HFFc6 (cell line): ENCODE measurements at regions not wholly inside any gene's neighbourhood (a gene's known extent, or its start where the extent isn't known, plus 50 kb on each side); places are given as distances from the start of the nearest gene placed in this dataset.
"Not testable (repeated sequence)": the region's sequence is repeated elsewhere in the genome, so short reads cannot be mapped to it uniquely, and the experiment has no call there.

ENCODE experiments used
- DNase-seq: peaks from one replicate; pipeline ENCODE4 v3.0.0-alpha.2; 2018
- H3K27ac Mint-ChIP-seq: 2 replicates; pipeline ENCODE4 v1.8.0; 2020; ENCODE audit warnings: mild to moderate bottlenecking, mixed read lengths
- H3K27me3 Mint-ChIP-seq: 2 replicates; pipeline ENCODE4 v1.8.0; 2021; ENCODE audit warnings: mild to moderate bottlenecking, moderate library complexity, mixed read lengths; ENCODE audit not compliant: insufficient read depth
- H3K36me3 Mint-ChIP-seq: 2 replicates; pipeline ENCODE4 v1.8.0; 2021; ENCODE audit warnings: low read depth, mixed read lengths
- H3K4me1 Mint-ChIP-seq: 2 replicates; pipeline ENCODE4 v1.8.0; 2020; ENCODE audit warnings: low read depth, mixed read lengths
- H3K4me3 Mint-ChIP-seq: 2 replicates; pipeline ENCODE4 v1.8.0; 2020; ENCODE audit warnings: mild to moderate bottlenecking, moderate library complexity, mixed read lengths
- H3K9me3 Mint-ChIP-seq: 2 replicates; pipeline ENCODE4 v1.8.0; 2020; ENCODE audit warnings: mild to moderate bottlenecking, mixed read lengths
- CTCF ChIP-seq: fragments of 200-600 bp; sonication (generic); IDR thresholded peaks from 2 replicates; pipeline ENCODE4 v1.5.0; 2021; ENCODE audit warnings: antibody characterized with exemption, mild to moderate bottlenecking

- H3K36me3 Mint-ChIP-seq: peaks cover 12% of the 10 kb centered on the region
- no peaks in the 10 kb centered on the region; the same call in 1 of the 2 replicates for H3K27me3 Mint-ChIP-seq
- no peak overlapping the region for H3K27ac Mint-ChIP-seq
- H3K4me1 Mint-ChIP-seq: no peaks in the 10 kb centered on the region
- no peak for TF ChIP-seq CTCF
- no peak for DNase-seq
- peaks cover 12% of the 10 kb centered on the region for H3K9me3 Mint-ChIP-seq
- no peak overlapping the region for H3K4me3 Mint-ChIP-seq
These were observed 287.0 kb downstream of the MDFIC start for GRCh38 chr7:115208710-115209560.

GRCh38 chr7:115206374-115206773, 284.5 kb downstream of the MDFIC start:
- not testable (repeated sequence) for H3K27me3 Mint-ChIP-seq

GRCh38 chr7:115198143-115198542, 276.2 kb downstream of the MDFIC start:
- Mint-ChIP-seq H3K27me3 (peaks cover 2% of the 10 kb centered on the region; the same call in 1 of the 2 replicates), H3K27ac (no peak overlapping the region), H3K4me3 (no peak overlapping the region), H3K9me3 (no peaks in the 10 kb centered on the region), H3K4me1 (peaks cover 10% of the 10 kb centered on the region), H3K36me3 (no peaks in the 10 kb centered on the region)
- no peak for DNase-seq
- no peak for TF ChIP-seq CTCF

More at GRCh38 chr7:115206374-115206773, 284.5 kb downstream of the MDFIC start:
- H3K4me3 Mint-ChIP-seq, H3K27ac Mint-ChIP-seq, DNase-seq, H3K4me1 Mint-ChIP-seq: not testable (repeated sequence)
- Mint-ChIP-seq H3K36me3 (peaks cover 12% of the 10 kb centered on the region), H3K9me3 (peaks cover 12% of the 10 kb centered on the region)

GRCh38 chr7:115195208-115195607, 273.3 kb downstream of the MDFIC start:
- Mint-ChIP-seq H3K9me3 (no peaks in the 10 kb centered on the region), H3K36me3 (no peaks in the 10 kb centered on the region), H3K4me1 (peaks cover 10% of the 10 kb centered on the region), H3K4me3 (no peak overlapping the region), H3K27ac (no peak overlapping the region), H3K27me3 (no peaks in the 10 kb centered on the region)
- TF ChIP-seq CTCF: no peak
- no peak for DNase-seq

GRCh38 chr7:115191526-115191925, 269.6 kb downstream of the MDFIC start:
- Mint-ChIP-seq H3K27ac (no peak overlapping the region), H3K4me3 (no peak overlapping the region), H3K9me3 (no peaks in the 10 kb centered on the region; the same call in 1 of the 2 replicates), H3K4me1 (no peaks in the 10 kb centered on the region), H3K36me3 (no peaks in the 10 kb centered on the region), H3K27me3 (no peaks in the 10 kb centered on the region)
- TF ChIP-seq CTCF: no peak
- no peak for DNase-seq

- TF ChIP-seq CTCF: no peak
- Mint-ChIP-seq H3K4me3 (no peak overlapping the region), H3K27ac (no peak overlapping the region), H3K4me1 (peaks cover 18% of the 10 kb centered on the region), H3K36me3 (no peaks in the 10 kb centered on the region), H3K27me3 (no peaks in the 10 kb centered on the region), H3K9me3 (no peaks in the 10 kb centered on the region; the same call in 1 of the 2 replicates)
- peak; percentile 19 for DNase-seq
These were observed 261.6 kb downstream of the MDFIC start for GRCh38 chr7:115183431-115184057.
